Stomach smooth muscle (tissue), 2 donors: ENCODE measurements at regions not wholly inside any gene's neighbourhood (a gene's known extent, or its start where the extent isn't known, plus 50 kb on each side); places are given as distances from the start of the nearest gene placed in this dataset.

ENCODE experiments used
- H3K27ac ChIP-seq: one replicate; pipeline ENCODE4 v1.7.0; 2013; ENCODE audit warnings: mild to moderate bottlenecking, low read length, inconsistent platforms
- H3K27me3 ChIP-seq, 2 donors: one replicate each; pipeline ENCODE4 v1.7.0; 2013; ENCODE audit warnings: low read length in 2 of 2; ENCODE audit not compliant: insufficient read depth in 2 of 2, control insufficient read depth in 1 of 2
- H3K36me3 ChIP-seq, 2 donors: one replicate each; pipeline ENCODE4 v1.7.0; 2013; ENCODE audit warnings: low read length in 2 of 2; ENCODE audit not compliant: control insufficient read depth in 2 of 2, insufficient read depth in 2 of 2
- H3K4me1 ChIP-seq: one replicate; pipeline ENCODE4 v1.7.0; 2013; ENCODE audit warnings: low read length; ENCODE audit not compliant: control insufficient read depth, insufficient read depth
- H3K4me3 ChIP-seq, 2 donors: one replicate each; pipeline ENCODE4 v1.7.0; 2013; ENCODE audit warnings: low read length in 2 of 2
- H3K9ac ChIP-seq, 2 donors: one replicate each; pipeline ENCODE4 v1.7.0; 2013; ENCODE audit warnings: low read length in 2 of 2, mild to moderate bottlenecking in 1 of 2
- H3K9me3 ChIP-seq, 2 donors: one replicate each; pipeline ENCODE4 v1.7.0; 2013; ENCODE audit warnings: low read length in 2 of 2; ENCODE audit not compliant: control insufficient read depth in 2 of 2
- donor health status: healthy.
- donor health status: Pancreatic carcinoma.

DNA sequence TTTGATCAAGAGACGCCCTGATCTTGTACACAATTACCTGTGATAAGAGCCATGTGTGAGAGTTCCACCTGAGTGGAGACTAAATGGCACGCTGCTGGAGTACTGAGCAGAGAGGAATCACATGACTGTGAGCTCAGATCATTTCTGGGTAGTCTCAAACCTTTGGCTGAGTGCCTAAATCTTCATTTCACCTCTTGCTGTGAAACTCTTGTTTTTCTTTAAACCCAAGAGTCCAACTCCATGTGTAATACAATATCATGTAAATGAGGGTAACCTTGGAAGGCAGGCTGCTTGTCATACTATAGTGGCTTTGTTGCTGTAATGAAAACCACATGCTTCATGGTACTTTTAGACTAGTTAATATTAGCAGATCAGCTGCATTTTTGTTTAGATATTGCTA is 156.9 kb downstream of the CAND1 start:
- Histone ChIP-seq H3K9ac (no peak overlapping the region), H3K4me3 (no peak overlapping the region), H3K4me1 (no peaks in the 10 kb centered on the region), H3K27ac (no peak overlapping the region), H3K9me3 (no peaks in the 10 kb centered on the region), H3K27me3 (no peaks in the 10 kb centered on the region), H3K36me3 (no peaks in the 10 kb centered on the region)

DNA sequence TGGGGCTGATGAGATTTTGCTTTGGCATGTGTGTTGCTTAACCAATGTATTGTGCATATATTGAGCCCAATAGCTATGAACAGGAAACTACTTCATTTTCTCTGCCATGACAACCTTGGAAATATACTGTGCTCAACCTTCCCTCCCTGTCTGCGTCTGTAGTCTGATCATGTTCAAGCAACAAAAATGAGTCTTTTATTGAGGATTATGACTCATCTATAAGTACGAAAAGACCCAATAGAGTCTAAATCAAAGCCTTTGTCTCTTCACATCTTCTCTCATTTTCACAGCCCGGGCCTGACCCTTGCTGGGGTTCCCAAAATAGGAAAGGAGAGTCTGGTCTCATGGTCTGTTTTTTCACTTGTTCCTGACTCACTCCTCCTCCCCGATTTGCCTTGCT is 158.2 kb downstream of the CAND1 start:
- no peaks in the 10 kb centered on the region for H3K27me3 ChIP-seq
- H3K4me3 ChIP-seq: no peak overlapping the region
- H3K27ac ChIP-seq: no peak overlapping the region
- no peaks in the 10 kb centered on the region for H3K9me3 ChIP-seq
- H3K36me3 ChIP-seq: no peaks in the 10 kb centered on the region
- H3K9ac ChIP-seq: no peak overlapping the region
- no peaks in the 10 kb centered on the region for H3K4me1 ChIP-seq

DNA sequence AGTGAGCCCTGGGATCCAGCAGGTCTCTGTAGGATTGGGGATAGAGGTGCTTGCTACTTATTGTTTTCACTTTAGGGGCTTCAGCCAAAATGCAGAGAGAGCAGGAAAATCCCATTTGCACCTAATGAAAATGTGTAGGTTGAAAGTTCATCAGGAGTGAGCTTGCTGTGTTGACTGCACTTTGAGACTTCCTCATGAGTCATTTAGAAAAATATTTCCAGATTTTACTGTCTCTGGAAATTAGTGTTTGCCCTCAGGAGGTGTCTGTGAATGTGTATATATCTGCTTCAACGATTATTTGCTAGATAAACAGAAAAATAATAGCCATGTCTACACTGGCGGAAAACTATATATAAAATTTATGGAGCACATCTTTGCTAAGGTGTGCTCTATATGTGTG is 159.3 kb downstream of the CAND1 start:
- no peaks in the 10 kb centered on the region for H3K4me1 ChIP-seq
- no peaks in the 10 kb centered on the region for H3K36me3 ChIP-seq
- H3K4me3 ChIP-seq: no peak overlapping the region
- H3K27ac ChIP-seq: no peak overlapping the region
- H3K9me3 ChIP-seq: no peaks in the 10 kb centered on the region
- no peak overlapping the region for H3K9ac ChIP-seq
- H3K27me3 ChIP-seq: no peaks in the 10 kb centered on the region

DNA sequence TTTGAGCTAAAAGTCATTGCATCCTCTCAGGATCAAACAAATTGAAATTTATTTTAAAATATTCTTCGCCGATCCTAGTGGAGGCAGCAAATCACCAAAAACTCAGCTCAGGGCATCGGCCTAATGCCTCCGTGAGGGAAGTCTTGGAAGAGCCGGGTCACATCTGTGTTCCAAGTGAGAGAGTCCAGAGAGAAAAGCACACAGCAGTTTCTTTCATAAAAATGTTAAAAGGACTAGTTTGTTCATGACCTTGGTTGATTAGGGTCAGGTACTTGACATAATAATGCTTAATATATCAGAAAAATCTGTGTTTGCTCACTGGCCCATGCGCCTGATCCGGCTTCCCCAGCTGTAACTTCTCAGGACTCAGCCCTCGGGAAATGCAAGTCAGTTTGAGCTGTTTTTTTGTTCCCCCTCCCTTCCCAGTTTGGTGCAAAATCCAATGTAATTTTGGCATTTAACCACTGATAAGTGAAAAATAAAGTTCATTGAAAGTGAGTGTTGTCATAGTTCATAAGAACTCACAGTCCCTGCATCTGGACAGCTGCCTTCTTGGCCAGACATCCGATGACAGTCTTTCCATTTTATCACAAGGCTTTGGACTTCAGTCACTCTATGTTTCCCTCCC is 161.7 kb downstream of the CAND1 start:
- no peaks in the 10 kb centered on the region for H3K9me3 ChIP-seq
- no peaks in the 10 kb centered on the region for H3K36me3 ChIP-seq
- no peak overlapping the region for H3K9ac ChIP-seq
- H3K27ac ChIP-seq: no peak overlapping the region
- H3K4me3 ChIP-seq: no peak overlapping the region
- H3K27me3 ChIP-seq: no peaks in the 10 kb centered on the region
- peaks cover 2% of the 10 kb centered on the region for H3K4me1 ChIP-seq

DNA sequence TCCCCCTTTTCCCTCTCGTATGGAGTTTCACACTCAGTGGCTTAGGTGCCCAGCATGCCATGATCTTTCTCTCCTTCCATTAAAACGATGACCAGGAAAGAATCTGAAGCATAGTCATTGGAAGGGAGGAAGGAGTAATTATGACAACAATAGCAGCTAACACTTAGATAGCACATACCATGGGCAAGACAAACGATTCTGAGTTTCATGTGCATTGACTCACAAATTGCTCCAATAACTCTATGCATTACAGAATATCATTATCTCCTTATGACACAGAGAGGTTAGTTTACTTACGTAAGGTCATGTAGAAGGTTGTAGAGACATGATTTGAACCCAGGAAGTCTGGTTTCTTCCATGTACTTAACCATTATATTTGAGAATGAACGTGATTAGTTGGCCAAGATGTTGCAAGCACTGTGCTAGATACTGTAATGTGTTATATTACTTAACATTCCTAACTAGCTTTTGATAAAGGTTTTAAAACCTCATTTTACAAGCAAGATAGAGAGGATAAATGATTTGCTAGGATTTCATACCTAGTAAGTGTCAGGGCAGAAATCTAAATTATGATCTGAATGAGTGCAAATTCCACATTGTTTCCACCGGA is 162.4 kb downstream of the CAND1 start:
- Histone ChIP-seq H3K27ac (no peak overlapping the region), H3K4me1 (peaks cover 2% of the 10 kb centered on the region), H3K9ac (no peak overlapping the region), H3K4me3 (no peak overlapping the region), H3K9me3 (no peaks in the 10 kb centered on the region), H3K27me3 (no peaks in the 10 kb centered on the region), H3K36me3 (no peaks in the 10 kb centered on the region)

DNA sequence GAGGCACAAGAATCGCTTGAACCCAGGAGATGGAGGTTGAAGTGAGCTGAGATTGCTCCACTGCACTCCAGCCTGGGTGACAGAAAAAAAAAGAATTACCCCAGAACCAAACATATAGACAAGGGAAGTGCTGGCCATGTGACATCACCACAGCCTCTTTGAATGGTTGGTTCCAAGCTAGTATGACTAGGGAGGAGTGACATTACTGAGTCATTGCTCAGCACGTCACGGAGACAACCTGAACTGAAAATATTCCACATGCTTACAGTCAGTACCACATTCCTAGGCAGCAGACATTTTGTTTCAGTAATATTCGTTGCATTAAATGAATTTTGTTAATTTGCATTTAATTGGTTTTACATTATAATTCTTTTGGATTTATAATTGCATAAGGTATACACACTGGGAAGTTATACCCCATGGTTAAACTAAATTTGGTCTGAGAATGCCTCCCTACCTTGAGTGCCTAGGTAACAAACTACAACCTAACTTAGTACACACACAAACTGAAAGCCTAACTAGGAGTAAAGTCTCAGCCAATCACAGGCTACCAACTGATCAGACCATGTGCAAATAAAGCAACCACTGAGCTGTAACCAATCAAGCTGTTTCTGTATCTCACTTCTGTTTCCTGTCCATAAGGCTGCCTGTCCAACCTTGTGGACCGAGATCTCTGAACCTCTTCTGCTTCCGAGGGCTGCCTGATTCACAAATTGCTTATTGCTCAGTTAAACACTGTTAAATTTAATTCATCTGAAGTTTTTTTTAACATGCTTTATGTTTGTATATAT is 164.4 kb downstream of the CAND1 start:
- H3K27ac ChIP-seq: no peak overlapping the region

DNA sequence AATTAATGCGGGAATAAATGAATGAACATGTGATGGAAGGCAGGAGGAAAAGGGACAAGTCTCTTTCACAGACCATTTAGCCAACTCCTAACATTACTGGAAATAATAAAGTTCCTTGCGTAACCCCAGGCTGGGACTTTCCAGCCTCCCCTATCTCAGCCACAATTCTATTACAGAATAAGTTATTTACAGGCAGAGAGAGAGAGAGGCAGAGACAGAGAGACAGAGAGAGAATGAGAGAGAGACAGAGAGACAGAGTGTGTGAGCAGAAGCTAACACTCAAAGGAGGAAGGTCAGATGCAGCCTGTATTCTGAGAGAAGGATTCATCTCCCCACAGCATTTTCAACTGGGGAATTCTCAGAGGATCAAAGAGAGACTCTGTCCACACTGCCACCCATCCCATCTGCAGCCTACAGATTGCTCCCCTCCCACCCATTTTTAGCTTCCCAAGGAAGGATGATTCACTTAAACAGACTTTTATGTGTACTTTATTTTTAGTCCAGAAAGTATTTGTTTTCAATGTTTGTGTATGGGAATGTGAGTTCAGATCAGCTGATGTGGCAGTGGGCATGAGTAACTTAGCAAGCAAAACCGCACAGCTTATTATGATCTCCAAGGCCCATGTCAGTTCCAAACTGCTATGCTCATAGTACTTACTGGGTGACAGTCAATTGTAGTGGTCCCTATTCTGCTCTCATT is 165.7 kb downstream of the CAND1 start:
- Histone ChIP-seq H3K4me3 (no peak overlapping the region), H3K9me3 (no peaks in the 10 kb centered on the region), H3K27ac (no peak overlapping the region), H3K27me3 (no peaks in the 10 kb centered on the region), H3K36me3 (no peaks in the 10 kb centered on the region), H3K9ac (no peak overlapping the region), H3K4me1 (peaks cover 2% of the 10 kb centered on the region)

More for the DNA sequence above, 164.4 kb downstream of the CAND1 start:
- H3K9me3 ChIP-seq: no peaks in the 10 kb centered on the region
- H3K4me3 ChIP-seq: no peak overlapping the region
- no peaks in the 10 kb centered on the region for H3K36me3 ChIP-seq
- H3K27me3 ChIP-seq: no peaks in the 10 kb centered on the region
- peaks cover 2% of the 10 kb centered on the region for H3K4me1 ChIP-seq
- H3K9ac ChIP-seq: no peak overlapping the region

DNA sequence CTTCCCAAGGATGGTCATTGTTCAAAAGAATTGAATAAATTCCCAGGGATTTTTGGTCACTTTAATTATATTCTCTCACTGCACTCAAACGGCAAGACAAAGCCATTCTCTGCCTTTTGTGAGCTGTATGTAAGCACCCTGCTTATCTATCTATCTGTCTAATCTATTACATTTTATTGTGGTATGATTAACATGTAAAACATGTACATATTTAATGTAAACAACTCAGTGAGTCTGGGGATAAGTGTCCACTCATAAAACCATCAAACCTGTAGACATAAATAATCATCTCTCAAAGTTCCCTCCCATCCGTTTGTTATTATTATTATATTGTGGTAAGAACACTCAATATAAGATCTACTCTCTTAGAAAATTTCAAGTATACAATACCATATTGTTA is 167.1 kb downstream of the CAND1 start:
- no peak overlapping the region for H3K4me3 ChIP-seq
- no peaks in the 10 kb centered on the region for H3K27me3 ChIP-seq
- no peaks in the 10 kb centered on the region for H3K9me3 ChIP-seq
- H3K27ac ChIP-seq: no peak overlapping the region
- peaks cover 2% of the 10 kb centered on the region for H3K4me1 ChIP-seq
- H3K9ac ChIP-seq: no peak overlapping the region
- H3K36me3 ChIP-seq: no peaks in the 10 kb centered on the region

DNA sequence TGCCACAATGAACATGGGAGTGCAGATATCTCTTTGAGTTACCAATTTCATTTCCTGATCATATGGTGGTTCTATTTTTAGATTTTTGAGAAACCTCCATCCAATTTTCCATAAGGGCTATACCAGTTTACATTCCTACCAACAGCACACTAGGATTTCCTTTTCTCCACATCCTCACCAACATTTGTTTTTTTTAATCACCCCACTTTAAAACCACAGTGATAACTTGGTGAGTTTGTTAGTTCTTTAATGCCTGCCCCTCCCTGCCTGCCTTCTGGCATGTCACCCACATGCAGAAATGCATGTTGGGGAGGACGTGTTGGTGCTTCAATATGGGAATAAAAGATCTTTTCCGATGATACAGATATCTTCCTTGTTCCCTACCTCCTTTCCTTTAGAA is 167.9 kb downstream of the CAND1 start:
- no peaks in the 10 kb centered on the region for H3K36me3 ChIP-seq
- no peak overlapping the region for H3K27ac ChIP-seq

DNA sequence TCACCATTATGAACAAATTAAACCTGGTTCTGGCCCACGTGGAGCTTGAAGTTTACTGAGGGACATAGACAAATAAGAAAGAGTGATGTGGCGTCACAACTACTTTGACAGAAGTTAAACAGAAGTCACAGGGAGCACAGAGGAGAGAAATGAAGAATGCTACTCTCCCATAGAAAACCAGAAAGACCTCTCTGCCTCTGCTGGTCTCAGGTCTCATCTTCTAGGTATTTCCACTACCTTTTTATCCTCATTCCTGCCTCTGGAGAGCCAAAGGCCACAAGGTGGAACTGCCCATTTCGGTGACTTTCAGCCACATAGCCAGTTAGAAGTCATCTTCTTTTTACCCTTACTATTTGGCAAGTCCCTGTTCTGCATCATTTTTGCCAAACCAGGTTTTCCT is 170.5 kb downstream of the CAND1 start:
- no peaks in the 10 kb centered on the region for H3K36me3 ChIP-seq
- H3K9me3 ChIP-seq: no peaks in the 10 kb centered on the region
- H3K27me3 ChIP-seq: no peaks in the 10 kb centered on the region
- no peak overlapping the region for H3K27ac ChIP-seq
- peaks cover 8% of the 10 kb centered on the region for H3K4me1 ChIP-seq
- H3K4me3 ChIP-seq: no peak overlapping the region
- H3K9ac ChIP-seq: no peak overlapping the region

More for the DNA sequence above, 167.9 kb downstream of the CAND1 start:
- Histone ChIP-seq H3K9me3 (no peaks in the 10 kb centered on the region), H3K9ac (no peak overlapping the region), H3K27me3 (no peaks in the 10 kb centered on the region), H3K4me1 (peaks cover 2% of the 10 kb centered on the region), H3K4me3 (no peak overlapping the region)
